ENCODE measurements at regions not wholly inside any gene's neighbourhood (a gene's known extent, or its start where the extent isn't known, plus 50 kb on each side); places are given as distances from the start of the nearest gene placed in this dataset.

DNA sequence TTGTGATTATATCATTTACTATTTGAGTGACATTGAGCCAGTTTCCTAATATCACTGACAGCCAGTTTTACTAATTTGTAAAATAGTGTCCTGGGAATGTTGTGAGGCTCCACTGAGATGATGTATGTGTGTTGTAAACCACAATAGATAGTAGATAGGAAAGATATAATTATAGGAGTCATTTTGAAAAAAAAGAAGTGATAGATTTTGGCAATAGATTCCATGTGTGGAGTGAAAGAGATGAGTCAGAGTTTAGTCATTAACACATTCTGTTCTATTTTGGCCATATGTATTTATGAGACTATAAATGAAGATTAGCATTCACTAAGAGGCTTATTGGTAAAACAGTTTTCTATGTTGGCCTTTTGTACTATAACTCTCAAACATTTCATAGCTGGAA, 388.2 kb downstream of the FAM170A start:
- DNase-seq (no peak), ATAC-seq (no peak)
- intact Hi-C loops (cut with DNase I, micrococcal nuclease): no loop called here
- Histone ChIP-seq H3K4me1 (ENCODE audit: low read depth) (no peaks in the 10 kb centered on the region), H3K4me3 (no peak overlapping the region), H3K36me3 (ENCODE audit: low read depth) (no peaks in the 10 kb centered on the region), H3K9me3 (no peaks in the 10 kb centered on the region)
- TF ChIP-seq, protein P1, sequence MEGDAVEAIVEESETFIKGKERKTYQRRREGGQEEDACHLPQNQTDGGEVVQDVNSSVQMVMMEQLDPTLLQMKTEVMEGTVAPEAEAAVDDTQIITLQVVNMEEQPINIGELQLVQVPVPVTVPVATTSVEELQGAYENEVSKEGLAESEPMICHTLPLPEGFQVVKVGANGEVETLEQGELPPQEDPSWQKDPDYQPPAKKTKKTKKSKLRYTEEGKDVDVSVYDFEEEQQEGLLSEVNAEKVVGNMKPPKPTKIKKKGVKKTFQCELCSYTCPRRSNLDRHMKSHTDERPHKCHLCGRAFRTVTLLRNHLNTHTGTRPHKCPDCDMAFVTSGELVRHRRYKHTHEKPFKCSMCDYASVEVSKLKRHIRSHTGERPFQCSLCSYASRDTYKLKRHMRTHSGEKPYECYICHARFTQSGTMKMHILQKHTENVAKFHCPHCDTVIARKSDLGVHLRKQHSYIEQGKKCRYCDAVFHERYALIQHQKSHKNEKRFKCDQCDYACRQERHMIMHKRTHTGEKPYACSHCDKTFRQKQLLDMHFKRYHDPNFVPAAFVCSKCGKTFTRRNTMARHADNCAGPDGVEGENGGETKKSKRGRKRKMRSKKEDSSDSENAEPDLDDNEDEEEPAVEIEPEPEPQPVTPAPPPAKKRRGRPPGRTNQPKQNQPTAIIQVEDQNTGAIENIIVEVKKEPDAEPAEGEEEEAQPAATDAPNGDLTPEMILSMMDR (IDR thresholded peaks at IDR 0.05): no peak

DNA sequence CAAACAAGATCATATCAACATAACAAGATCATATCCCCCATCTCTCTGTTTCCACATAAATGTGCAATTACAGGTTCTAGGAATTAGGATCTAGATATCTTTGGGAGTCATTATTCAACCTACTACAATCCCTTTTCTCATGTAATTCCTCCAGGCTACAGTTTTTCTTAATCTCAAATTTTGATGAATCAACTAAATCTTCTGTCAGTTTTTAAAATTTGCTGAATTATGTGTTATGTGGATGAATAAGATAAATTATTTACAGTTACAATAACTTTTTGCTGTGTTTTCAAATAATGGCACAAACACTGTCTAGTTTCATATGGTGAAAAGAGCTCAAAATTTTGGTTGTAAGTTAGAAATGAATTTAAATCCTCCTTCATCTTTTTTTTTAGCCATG, 405.8 kb downstream of the FAM170A start:
- ATAC-seq (no peak), DNase-seq (no peak)
- intact Hi-C loops (cut with DNase I, micrococcal nuclease): no loop called here
- no peaks in the 10 kb centered on the region for H3K36me3 ChIP-seq (ENCODE audit: low read depth)
- TF ChIP-seq, protein P1 (IDR thresholded peaks at IDR 0.05): no peak
- no peaks in the 10 kb centered on the region for H3K4me1 ChIP-seq (ENCODE audit: low read depth)
- H3K9me3 ChIP-seq: no peaks in the 10 kb centered on the region
- no peak overlapping the region for H3K4me3 ChIP-seq

DNA sequence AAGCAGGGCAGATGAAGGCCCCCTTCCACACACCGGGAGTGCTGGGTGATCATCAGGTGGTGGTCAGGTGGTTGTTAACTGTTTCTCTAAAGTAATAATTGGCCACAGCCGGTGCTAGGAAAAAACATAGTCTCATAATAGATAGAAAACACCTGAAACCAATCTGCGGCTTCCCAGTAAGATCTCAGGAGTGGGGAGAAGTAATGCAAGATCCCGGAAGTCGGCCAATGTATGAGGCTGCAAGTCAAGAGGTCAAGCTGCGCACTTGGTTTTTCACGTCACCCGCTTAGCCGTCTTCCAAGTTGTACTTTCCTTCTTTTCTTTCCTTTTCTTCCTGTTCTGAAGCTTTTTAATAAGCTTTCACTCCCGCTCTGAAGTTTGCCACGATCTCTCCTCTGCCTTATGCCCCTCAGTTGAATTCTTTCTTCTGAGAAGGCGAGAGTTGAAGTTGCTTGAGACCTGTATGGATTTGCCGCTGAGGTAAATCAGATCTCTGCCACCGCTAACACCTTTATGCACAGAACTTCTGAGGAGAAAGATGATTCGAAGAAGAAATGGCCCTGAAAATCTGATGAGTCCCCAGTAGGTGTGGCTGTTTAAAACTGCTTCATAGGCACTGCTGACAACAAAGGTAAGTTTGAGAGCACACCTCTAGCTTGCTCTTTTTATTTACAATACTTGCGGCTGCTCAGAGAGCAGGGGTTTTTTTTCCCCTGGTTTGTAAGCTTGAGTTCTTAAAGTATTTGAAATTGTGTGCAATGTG, 406.6 kb downstream of the FAM170A start:
- ATAC-seq: no peak
- TF ChIP-seq, protein P1 (IDR thresholded peaks at IDR 0.05): no peak
- H3K4me1 ChIP-seq (ENCODE audit: low read depth): no peaks in the 10 kb centered on the region
- H3K36me3 ChIP-seq (ENCODE audit: low read depth): no peaks in the 10 kb centered on the region
- DNase-seq: no peak
- H3K9me3 ChIP-seq: no peaks in the 10 kb centered on the region
- intact Hi-C loops (cut with DNase I, micrococcal nuclease): no loop called here
- no peak overlapping the region for H3K4me3 ChIP-seq

DNA sequence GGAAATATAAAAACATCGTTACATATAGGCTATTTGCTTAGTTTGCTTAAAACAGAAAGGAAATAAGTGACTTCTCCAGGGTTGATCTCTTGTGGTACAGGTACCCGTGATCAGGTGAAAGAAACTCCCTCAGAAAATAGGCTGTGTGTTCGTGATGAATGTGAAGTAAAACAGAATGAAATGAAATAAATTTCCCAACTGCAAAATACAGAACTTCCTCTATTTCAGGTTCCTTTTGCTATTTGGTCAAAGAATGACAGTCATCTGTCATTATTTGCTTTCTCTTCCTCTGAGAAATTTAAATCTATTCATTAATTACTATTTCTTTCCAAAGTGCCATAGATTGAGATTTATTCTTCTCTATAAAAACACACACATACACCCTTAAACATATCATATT, 408.1 kb downstream of the FAM170A start:
- H3K36me3 ChIP-seq (ENCODE audit: low read depth): no peaks in the 10 kb centered on the region
- TF ChIP-seq, protein P1 (IDR thresholded peaks at IDR 0.05): no peak
- DNase-seq (no peak), ATAC-seq (no peak)
- no peaks in the 10 kb centered on the region for H3K9me3 ChIP-seq
- H3K4me1 ChIP-seq (ENCODE audit: low read depth): no peaks in the 10 kb centered on the region
- H3K4me3 ChIP-seq: no peak overlapping the region
- intact Hi-C loops (cut with DNase I, micrococcal nuclease): no loop called here

DNA sequence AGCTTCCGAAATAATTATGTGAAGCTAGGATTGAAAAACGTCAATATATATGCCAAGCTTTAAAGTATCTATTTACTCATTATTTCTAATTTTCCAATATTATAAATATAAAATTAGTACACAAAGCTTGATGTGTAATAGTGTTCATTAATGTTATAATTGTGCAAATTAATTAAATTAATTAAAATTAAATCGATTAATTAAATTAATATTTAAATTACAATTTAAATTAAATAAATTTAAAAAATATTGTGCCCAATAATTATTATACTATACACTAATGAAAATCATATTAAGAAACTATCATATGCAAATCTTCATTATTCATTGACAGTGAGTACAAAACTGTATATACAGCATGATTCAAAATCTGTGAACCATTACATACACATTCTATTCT, 409.8 kb downstream of the FAM170A start:
- DNase-seq (no peak), ATAC-seq (no peak)
- Histone ChIP-seq H3K4me1 (ENCODE audit: low read depth) (no peaks in the 10 kb centered on the region), H3K36me3 (ENCODE audit: low read depth) (no peaks in the 10 kb centered on the region), H3K9me3 (no peaks in the 10 kb centered on the region), H3K4me3 (no peak overlapping the region)
- TF ChIP-seq, protein P1 (IDR thresholded peaks at IDR 0.05): no peak
- intact Hi-C loops (cut with DNase I, micrococcal nuclease): no loop called here

DNA sequence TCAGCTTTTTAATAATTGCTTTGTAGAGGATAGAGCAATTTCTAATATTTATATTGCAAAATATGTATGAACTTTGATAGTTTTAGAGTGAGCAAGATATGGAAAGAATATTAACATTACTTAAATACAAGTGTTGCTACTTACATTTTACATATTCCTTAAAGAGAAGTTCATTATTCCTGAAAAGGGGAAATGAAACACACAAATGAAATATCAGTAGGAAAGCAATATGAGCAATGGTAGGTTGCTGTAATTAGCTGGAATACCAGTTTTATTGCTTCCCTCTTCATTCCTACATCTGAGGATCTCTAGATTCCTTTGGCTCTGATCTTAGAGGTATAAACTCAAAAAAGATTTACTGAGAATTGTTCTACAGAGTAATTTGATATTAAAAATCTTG, 414.1 kb downstream of the FAM170A start:
- H3K4me3 ChIP-seq: no peak overlapping the region
- TF ChIP-seq, protein P1 (IDR thresholded peaks at IDR 0.05): no peak
- intact Hi-C loops (cut with DNase I, micrococcal nuclease): no loop called here
- no peak for DNase-seq
- no peaks in the 10 kb centered on the region for H3K9me3 ChIP-seq
- H3K36me3 ChIP-seq (ENCODE audit: low read depth): no peaks in the 10 kb centered on the region
- ATAC-seq: no peak
- H3K4me1 ChIP-seq (ENCODE audit: low read depth): no peaks in the 10 kb centered on the region

Data from mucosa of descending colon (tissue), 3 donors.